DMS53 (cell line): ENCODE measurements at regions not wholly inside any gene's neighbourhood (a gene's known extent, or its start where the extent isn't known, plus 50 kb on each side); places are given as distances from the start of the nearest gene placed in this dataset.

Source experiments
- DNase-seq: peaks from one replicate; lab custom pipeline; 2025; lab: John Stamatoyannopoulos, UW

DNA sequence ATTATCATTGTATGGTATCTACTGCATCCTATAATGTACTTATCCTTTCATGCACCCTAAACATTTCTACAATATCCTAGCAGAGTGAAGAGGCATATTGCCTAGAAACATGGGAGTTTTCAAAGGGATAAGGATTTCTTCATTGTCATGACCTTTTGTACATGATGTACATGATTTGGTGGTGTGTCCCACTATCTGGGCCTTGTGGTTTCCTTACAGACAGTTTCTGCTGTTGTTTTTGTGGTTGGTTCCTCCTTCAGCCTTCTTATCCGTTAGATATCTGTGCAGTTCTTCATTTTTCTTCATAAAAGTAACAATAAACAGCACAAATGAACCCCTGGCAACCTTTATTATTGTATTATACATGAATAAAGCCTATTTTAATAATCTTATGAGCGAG is 70.4 kb upstream of the BACH1 start:
- no peak for DNase-seq

DNA sequence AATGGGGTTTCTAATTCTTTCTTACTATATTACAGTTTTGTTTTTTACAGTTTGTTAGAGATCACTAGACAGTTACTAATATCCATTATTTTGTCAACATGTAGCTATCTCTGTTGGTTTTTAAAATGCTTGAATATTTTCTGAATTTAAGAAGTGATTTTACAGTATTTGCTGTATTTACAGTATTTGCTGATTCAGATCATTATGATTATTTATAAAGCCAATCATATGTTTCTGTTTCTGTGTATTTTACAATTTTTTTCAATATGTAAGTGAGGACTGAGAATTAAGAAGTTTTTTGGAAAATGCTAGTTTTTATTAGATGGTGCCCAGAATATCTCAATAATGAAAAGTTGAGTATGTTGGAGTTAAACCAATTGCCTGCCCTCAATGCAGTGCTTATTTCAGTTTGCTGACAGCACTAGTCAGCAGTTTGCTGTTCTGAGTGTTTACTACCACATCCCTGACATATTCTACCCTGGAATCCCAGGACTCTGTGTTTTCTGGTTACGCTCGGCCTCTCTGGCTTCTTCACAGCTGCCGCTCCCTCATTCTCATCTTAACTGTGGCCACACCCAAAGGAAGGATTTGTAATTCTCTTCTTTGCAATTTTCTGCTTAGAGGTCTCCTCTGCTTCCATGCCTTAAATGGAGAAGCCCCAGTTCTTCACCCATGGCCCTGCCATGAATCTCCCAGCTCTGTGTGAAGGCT is 68.0 kb upstream of the BACH1 start:
- no peak for DNase-seq

DNA sequence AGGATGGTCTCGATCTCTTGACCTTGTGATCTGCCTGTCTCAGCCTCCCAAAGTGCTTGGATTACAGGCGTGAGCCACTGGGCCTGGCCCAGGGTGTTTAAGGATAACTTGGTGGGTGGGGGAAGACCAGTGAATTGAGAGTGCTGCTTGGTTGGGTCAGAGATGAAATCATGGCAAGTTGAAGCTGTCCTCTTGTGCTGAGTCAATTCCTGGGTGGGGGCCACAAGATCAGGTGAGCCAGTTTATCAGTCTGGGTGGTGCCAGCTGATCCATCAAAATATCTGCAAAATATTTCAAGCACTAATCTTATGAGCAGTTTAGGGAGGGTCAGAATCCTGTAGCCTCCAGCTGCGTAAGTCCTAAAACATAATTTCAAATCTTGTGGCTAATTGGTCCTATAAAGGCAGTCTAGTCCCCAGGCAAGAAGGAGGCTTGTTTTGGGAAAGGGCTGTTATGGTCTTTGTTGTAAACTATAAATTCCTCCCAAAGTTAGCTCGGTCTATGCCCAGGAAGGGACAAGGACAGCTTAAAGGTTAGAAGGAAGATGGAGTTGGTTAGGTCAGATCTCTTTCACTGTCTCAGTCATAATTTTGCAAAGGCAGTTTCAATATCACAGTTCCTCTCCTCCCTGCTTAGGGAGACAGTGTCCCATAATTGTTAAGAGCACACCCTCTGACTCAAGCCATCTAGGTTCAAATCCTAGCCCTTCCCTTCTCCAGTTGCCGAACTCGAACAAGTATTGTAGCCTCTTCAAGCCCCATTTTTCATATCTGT is 66.8 kb upstream of the BACH1 start:
- no peak for DNase-seq

DNA sequence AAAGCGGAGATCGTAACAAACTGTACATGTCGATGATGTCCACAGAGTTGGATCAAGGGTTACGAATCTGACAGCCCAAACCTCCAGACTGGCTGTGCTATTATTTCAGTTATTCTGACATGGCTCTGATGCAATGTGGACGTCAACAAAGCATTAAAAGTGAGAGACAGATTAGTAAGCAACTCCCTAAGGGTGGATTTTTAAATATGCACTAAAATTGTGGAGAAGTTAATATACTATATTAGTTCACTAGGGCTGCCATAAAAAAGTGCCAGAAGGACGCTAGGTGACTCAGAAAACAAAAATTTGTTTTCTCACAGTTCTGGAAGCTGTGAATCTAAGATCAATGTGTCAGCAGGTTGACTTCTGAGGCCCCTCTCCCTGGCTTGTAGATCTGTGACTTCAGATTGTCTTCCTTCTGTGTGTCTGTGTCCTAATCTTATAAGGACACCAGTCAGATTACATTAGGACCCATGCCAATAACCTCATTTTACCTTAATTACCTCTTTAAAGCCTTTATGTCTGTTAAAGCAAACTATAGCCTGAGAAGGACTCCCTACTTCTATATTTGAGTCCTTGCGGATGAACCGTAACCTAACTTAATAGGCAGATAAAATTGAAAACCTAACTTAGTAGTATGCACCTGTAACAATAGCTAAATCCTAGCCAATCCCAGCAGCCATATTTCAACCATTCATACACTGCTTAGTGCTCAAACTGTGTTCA is 66.0 kb upstream of the BACH1 start:
- DNase-seq, result no peak

DNA sequence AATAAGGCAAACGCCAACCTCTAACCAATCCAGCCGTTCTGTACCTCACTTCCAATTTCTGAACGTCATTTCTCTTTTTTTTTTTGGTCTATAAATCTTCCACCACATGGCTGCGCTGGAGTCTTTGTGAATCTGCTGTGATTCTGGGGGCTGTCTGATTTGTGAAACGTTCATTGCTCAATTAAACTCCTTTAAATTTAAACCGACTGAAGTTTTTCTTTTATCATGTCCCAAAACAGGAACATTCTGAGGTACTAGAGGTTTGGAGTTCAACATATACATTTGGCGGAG is 65.5 kb upstream of the BACH1 start:
- DNase-seq, result no peak

DNA sequence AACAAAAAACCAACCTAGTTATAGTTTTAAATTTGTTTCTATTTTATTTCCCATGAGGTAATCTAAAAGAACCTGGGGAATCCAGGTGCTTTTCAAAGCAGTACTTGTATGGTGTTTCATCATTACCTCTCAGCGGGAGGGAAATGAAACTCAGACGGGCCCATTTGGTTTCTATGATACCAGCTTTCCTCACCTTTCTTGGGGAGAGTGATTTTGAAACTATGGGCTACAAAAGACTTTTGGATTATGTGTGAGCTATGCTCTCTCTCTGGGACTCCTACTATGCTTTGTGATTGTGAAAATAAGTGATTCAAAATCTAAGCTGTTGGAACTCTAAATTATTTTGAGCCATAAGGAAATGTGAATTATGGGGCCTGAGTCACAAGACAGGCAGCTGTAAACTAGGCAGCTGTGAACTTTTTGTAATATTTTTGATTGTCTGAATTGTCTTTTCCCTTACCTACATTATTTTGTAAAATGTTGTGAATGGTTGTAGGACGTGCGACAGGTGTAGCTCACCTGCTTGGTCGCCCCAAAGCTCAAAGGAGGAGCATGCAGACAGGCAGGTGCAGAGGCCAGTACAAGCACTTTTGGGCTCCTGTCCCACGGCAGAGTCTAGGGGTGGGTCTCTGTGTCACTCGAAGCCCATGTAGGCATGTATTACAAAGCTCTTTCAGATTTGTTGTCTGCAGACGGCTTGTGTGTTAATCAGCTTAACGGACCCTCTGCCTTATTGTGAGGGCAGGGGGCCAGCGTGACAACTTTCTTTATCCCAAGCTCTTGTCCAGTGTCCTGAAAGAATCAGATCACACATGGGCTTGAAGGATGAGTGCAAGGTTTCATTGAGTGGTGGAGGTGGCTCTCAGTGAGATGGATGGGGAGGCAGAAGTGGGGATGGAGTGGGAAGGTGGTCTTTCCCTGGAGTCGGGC is 64.8 kb upstream of the BACH1 start:
- DNase-seq, result no peak

DNA sequence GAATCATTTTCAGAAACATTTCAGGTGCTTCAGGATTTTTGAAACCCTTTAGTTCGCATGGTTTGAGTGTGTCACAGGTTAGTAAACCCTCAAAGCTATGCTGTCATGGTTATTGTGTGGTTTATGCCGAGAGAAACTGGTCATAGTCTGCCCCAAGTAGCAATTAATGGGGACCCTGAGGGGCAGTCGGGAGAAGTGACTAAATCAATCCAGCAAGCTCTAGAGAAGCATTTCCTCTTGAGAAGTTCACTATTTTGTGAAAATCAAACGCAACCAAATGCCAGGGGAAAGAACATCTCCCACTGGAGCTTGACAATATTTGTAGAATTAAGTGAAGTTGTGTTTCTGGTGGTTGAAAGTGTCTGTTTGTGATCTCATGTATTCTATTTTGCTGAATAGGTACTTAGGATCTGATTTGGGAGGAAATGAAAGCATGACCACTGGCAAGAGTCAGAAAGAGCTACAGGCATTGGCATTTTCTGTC is 63.0 kb upstream of the BACH1 start:
- no peak for DNase-seq

DNA sequence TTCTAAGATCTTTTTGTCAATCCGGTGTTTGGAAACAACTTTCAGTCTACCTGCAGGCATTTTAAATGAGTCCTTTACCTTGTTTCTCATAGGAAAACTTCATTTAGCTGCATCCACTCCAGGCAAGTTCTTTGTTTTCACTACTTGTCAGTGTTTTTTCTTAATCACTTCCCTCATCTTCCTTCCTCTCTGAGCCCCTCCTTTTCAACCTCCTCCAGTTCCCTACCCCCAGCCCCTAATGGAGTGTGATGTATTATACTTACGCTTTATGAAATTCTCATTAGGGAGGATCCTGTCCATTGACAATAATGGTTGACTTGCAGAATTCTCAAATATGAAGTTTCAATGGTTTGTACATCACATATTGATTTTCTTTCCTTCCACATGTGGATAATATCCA is 62.5 kb upstream of the BACH1 start:
- no peak for DNase-seq

DNA sequence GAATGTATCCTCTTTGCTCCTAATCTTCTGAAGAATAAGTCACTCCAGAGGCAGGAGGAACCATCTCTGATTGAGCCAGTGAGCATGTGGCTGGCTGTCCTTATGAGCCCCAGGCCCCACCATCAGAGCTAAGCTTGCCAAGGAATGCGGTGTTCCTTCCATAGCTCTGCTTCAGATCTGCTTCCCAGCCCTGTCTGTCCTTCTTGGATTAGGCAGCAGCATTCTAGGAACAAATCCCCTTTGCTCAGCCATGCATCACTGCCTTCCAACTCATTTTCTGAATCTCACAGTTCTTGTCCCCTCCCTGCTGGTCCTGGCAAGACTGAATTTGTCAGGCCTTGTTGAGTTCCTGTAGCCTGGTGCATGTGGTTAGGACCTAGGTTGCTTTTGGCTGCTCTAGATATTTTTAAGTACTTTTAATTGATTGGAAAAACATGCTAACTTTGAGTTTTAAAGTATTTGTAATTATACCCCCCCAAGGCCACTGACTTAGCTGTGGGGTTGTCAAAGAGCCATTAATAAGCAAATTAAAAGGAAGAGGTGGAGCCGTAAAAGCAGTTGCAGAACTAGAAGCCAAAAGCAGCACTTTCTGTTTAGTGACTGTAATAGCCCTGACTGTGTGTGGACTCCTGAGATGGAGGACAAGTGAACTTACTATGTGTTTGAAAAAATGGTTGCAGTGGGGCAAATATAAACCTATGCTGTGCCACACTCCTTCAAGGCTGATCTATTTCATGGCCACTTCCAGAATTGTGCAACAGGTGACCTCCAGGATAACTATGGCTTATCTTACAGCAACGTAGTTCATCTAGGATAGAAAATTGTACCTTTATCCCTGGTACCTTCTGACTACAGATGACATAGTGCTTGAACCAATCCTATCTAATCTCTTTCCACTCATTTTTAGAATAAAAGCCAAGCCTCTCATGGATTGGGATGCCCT is 61.3 kb upstream of the BACH1 start:
- no peak for DNase-seq

DNA sequence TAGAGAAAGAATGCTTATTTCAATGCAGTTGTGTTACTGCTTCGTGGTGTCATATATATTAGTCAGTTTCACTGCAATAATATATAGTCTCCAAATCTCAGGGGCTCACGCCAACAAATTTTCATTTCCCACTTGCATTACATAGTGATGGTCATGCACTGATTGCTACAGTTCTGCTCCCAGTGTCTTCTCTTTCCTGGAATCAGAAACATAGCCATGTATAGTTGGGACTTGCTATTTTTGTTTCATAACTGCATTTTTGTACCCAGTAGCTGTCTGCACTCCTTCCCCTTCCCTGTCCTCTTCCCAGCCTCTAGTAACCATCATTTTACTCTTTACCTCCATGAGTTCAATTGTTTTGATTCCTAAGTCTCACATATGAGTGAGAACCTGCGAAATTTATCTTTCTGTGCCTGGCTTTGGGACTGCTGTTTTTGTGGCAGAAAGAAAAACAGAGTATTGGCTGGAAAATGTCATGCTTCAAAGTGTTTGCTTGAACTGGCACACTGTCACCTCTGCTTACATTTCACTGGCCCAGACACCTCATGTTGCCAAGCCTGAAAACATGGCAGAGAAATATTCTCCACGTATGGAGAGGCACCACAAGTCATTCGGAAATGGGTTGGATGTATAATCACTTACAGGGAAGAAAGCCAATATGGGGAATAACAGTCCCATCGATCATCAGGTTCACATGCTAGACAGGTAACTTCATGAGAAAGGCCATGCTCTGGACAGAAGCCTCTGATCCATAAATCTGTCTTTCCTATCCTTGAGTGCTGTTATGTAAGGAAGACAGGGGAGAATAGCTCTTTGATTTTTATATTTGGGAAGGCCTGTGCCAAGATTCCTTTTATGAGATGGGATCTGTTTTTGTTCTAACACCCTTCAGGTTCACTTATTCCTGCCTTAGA is 60.4 kb upstream of the BACH1 start:
- DNase-seq, result no peak

DNA sequence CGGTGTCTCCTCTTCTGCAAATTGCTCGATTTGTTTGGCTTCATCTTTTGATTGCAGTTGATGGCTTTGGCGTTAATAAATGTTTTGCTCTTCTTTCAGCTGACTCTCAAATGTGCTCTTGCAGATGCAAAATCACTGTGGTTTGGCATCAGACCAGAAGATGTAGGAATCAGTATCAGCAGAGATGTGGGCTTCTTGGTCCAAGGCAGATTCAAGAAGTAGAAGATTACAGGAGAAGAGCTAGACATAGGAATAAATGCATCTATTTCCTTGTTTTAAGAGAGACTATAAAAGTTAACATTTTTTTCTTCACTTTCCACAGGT is 59.8 kb upstream of the BACH1 start:
- no peak for DNase-seq

DNA sequence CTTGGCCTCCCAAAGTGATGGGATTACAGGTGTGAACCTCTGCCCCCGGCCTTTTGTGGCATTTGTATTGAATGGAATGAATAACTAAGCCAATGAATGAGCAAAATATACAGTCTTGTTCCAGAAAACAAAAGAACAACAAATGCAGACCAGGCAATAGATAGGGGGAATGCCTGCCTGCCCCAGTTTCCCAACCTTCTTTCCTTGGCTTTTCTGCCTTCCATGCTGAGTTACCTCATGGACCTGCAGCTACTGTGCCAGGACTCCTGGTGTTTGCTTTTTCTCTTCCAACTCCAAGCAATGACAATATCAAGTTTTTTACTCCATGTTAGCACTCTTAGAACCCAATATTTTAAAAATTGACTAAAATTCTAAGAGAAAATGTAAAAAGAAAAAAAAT is 58.6 kb upstream of the BACH1 start:
- DNase-seq, result no peak

DNA sequence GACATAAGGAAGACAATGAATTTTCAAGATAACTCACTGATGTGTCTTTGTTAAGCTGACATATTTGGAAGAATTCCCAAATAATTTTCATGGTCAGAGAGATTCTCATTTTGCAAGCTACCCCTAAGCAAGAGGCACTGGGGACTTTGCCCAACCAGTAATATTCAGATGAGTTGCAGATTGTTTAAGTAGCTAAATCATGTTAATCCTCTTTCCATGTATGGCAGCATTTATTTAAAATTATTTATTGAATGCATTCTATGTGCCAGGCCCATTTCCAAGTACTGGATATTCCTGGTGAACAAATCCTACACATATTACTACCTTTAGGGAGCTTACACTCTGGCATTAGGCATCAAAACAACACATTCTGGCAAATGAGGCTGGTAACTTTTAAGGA is 56.5 kb upstream of the BACH1 start:
- DNase-seq, result no peak

DNA sequence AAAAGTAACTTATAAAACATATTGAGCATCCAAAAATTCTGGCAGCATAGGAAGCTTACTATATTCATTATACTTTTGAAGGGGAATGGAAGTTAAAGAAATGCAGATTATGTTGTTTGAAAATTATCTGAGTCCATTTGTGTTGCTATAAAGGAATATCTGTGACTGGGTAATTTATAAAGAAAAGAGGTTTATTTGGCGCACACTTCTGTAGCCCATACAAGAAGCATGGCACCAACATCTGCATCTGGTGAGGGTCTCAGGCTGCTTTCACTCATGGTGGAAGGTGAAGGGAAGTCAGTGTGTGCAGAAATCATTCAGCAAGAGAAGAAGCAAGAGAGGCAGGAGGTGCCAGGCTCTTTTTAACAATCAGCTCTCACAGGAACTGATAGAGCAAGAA is 55.5 kb upstream of the BACH1 start:
- DNase-seq, result no peak

DNA sequence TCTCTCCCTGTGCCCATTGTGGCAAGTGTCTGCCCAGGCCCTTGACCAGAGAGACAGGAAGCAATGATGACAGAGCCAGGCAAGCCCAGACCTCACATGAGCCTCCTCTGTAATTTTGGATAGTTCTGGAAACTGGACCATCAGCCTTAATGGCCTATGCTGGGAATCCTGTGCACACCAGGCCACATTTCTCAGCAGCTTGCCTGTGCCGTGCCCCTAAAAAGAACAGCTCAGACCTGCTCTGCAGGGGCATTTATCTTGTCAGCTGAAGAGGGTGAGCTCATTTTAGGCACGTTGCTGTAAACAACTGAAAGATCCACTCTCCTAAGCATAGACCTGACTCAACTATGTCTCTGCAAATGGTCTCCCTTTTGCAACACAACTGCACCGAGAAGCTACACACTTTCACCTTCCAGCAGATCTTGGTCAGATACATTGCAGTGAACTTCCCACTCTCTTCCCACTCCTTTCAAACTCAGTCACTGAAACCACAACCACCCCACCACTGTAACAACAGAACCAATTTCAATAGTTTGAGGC is 53.5 kb upstream of the BACH1 start:
- DNase-seq, result peak; percentile 30

DNA sequence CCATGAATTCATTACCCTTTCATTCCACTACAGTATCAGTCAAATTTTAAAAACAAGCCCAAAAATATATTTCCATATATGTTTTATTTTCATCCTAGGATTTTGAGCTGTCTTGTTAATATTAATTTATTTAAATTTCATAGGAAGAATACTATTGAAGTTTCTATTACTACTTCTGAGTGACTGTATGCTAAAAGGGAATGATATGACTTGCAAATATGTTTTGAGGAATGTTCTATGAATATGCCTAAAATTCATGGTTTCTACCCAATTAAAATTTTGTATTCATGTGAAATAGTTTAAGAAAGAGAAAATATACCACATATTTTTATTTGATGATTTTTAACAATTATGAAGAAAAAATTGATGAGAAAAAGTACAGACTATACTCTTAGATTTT is 52.9 kb upstream of the BACH1 start:
- DNase-seq, result no peak

DNA sequence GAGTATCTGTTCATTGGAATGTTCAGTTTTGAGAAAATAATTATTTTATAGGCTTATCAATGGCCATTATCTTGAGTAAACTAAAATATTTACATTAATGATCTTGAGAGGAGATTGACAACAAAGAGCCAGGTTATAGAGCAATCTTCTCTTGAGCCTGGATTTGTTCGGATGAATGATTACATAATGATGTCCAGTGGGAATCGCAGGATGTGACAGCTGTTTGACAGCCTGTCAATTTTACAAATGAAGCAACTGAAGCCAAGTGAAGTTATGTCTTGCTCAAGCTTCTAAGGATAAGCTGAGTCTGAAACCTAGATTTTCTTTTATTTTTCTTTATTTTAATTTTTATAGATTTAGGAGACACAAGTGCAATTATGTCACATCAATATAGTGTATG is 52.1 kb upstream of the BACH1 start:
- DNase-seq, result no peak

DNA sequence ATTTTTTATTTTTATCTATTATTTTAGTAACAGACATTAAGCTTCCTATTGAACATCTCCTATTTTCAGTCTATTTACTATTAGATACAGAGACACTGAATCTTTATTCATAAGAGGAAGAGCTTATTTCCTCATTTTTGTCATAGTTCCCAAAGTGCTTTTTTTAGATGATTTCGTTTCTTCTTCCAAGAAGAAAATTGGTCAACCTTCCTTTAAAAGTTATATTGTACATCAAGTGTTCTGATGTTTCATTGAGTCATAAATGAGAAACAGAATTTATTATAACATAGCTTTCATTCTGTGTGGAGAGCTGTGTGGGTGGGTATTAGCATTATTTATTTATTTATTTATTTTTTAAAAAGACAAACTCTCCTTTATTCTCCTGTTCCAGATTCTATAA is 50.6 kb upstream of the BACH1 start:
- no peak for DNase-seq
